HG02970 (cell line): ENCODE measurements at regions not wholly inside any gene's neighbourhood (a gene's known extent, or its start where the extent isn't known, plus 50 kb on each side); places are given as distances from the start of the nearest gene placed in this dataset.
"Not testable (repeated sequence)": the region's sequence is repeated elsewhere in the genome, so short reads cannot be mapped to it uniquely, and the experiment has no call there.

Experiments
- ATAC-seq: cut with Tn5 transposase; IDR thresholded peaks from one replicate; pipeline ENCODE4 v1.9.1; 2021; ENCODE audit warnings: mild to moderate bottlenecking, moderate library complexity, moderate number of reproducible peaks; ENCODE audit not compliant: unreplicated experiment, low FRiP score

- ATAC-seq: no peak
Measured at GRCh38 chr17:69669441-69670178, 255.1 kb downstream of the MAP2K6 start.

GRCh38 chr17:69672924-69673323 lies 258.4 kb downstream of the MAP2K6 start:
- no peak for ATAC-seq

GRCh38 chr17:69677130-69677529 lies 262.6 kb downstream of the MAP2K6 start:
- no peak for ATAC-seq

GRCh38 chr17:69678206-69678605 lies 263.7 kb downstream of the MAP2K6 start:
- no peak for ATAC-seq

GRCh38 chr17:69679829-69680228 lies 265.3 kb downstream of the MAP2K6 start:
- ATAC-seq: no peak

- no peak for ATAC-seq
Measured at GRCh38 chr17:69684251-69684650, 269.8 kb downstream of the MAP2K6 start.

- not testable (repeated sequence) for ATAC-seq
Measured at GRCh38 chr17:69685150-69685549, 270.7 kb downstream of the MAP2K6 start.

- no peak for ATAC-seq
Measured at GRCh38 chr17:69690531-69690930, 276.0 kb downstream of the MAP2K6 start.

GRCh38 chr17:69692171-69692570 lies 277.7 kb downstream of the MAP2K6 start:
- ATAC-seq: no peak

GRCh38 chr17:69695646-69696045 lies 281.1 kb downstream of the MAP2K6 start:
- no peak for ATAC-seq

- no peak for ATAC-seq
Measured at GRCh38 chr17:69696650-69697049, 282.2 kb downstream of the MAP2K6 start.

GRCh38 chr17:69698352-69698751 lies 283.9 kb downstream of the MAP2K6 start:
- ATAC-seq: not testable (repeated sequence)

- no peak for ATAC-seq
Measured at GRCh38 chr17:69702078-69702477, 287.6 kb downstream of the MAP2K6 start.

- no peak for ATAC-seq
Measured at GRCh38 chr17:69703751-69704150, 289.3 kb downstream of the MAP2K6 start.

- no peak for ATAC-seq
Measured at GRCh38 chr17:69704935-69705334, 290.4 kb downstream of the MAP2K6 start.

- no peak for ATAC-seq
Measured at GRCh38 chr17:69706127-69706526, 291.6 kb downstream of the MAP2K6 start.

GRCh38 chr17:69709441-69709840 lies 294.9 kb downstream of the MAP2K6 start:
- ATAC-seq: no peak

- no peak for ATAC-seq
Measured at GRCh38 chr17:69710926-69711325, 296.4 kb downstream of the MAP2K6 start.

GRCh38 chr17:69711541-69711940 lies 297.0 kb downstream of the MAP2K6 start:
- ATAC-seq: no peak

GRCh38 chr17:69712801-69713311 lies 298.4 kb downstream of the MAP2K6 start:
- no peak for ATAC-seq

GRCh38 chr17:69713815-69714214 lies 299.3 kb downstream of the MAP2K6 start:
- ATAC-seq: no peak

- no peak for ATAC-seq
Measured at GRCh38 chr17:69714669-69715068, 300.2 kb downstream of the MAP2K6 start.
